T-helper 1 cell (primary cell): ENCODE measurements at regions not wholly inside any gene's neighbourhood (a gene's known extent, or its start where the extent isn't known, plus 50 kb on each side); places are given as distances from the start of the nearest gene placed in this dataset.

Source experiments
- DNase-seq, 5 donors: peaks; one replicate each; pipeline ENCODE4 v3.0.0-alpha.2; 2012 to 2020

- DNase-seq = no peak
Measured at GRCh38 chr5:114176356-114176755, 185.5 kb upstream of the KCNN2 start.

- DNase-seq = no peak
Measured at GRCh38 chr5:114179134-114179533, 182.7 kb upstream of the KCNN2 start.

GRCh38 chr5:114184006-114184405, 177.9 kb upstream of the KCNN2 start:
- no peak for DNase-seq

- DNase-seq = no peak
Measured at GRCh38 chr5:114185274-114185673, 176.6 kb upstream of the KCNN2 start.

- DNase-seq = no peak
Measured at GRCh38 chr5:114191441-114191840, 170.4 kb upstream of the KCNN2 start.

- DNase-seq = no peak
Measured at GRCh38 chr5:114192108-114192507, 169.8 kb upstream of the KCNN2 start.

GRCh38 chr5:114201332-114201731, 160.5 kb upstream of the KCNN2 start:
- DNase-seq = no peak

GRCh38 chr5:114204923-114205322, 156.9 kb upstream of the KCNN2 start:
- DNase-seq = no peak

GRCh38 chr5:114206640-114207039, 155.2 kb upstream of the KCNN2 start:
- DNase-seq = no peak

- no peak for DNase-seq
Measured at GRCh38 chr5:114207615-114208014, 154.3 kb upstream of the KCNN2 start.

- DNase-seq = no peak
Measured at GRCh38 chr5:114208120-114208519, 153.8 kb upstream of the KCNN2 start.

GRCh38 chr5:114208588-114208987, 153.3 kb upstream of the KCNN2 start:
- DNase-seq = no peak

- DNase-seq = no peak
Measured at GRCh38 chr5:114210662-114211061, 151.2 kb upstream of the KCNN2 start.

GRCh38 chr5:114221807-114222206, 140.1 kb upstream of the KCNN2 start:
- DNase-seq = no peak

GRCh38 chr5:114223866-114224265, 138.0 kb upstream of the KCNN2 start:
- no peak for DNase-seq

GRCh38 chr5:114237766-114238165, 124.1 kb upstream of the KCNN2 start:
- DNase-seq = no peak

- no peak for DNase-seq
Measured at GRCh38 chr5:114238771-114239313, 123.0 kb upstream of the KCNN2 start.

GRCh38 chr5:114243281-114243971, 118.4 kb upstream of the KCNN2 start:
- no peak for DNase-seq

- DNase-seq = no peak
Measured at GRCh38 chr5:114243972-114244317, 117.9 kb upstream of the KCNN2 start.

GRCh38 chr5:114249823-114250222, 112.0 kb upstream of the KCNN2 start:
- no peak for DNase-seq

- DNase-seq = no peak
Measured at GRCh38 chr5:114250536-114250935, 111.3 kb upstream of the KCNN2 start.

- DNase-seq = no peak
Measured at GRCh38 chr5:114252226-114252625, 109.6 kb upstream of the KCNN2 start.

- DNase-seq = no peak
Measured at GRCh38 chr5:114255260-114255659, 106.6 kb upstream of the KCNN2 start.

- DNase-seq = no peak
Measured at GRCh38 chr5:114261989-114262388, 99.9 kb upstream of the KCNN2 start.

- no peak for DNase-seq
Measured at GRCh38 chr5:114265432-114266060, 96.3 kb upstream of the KCNN2 start.
